Neural progenitor cell (in vitro differentiated cells): ENCODE measurements at regions not wholly inside any gene's neighbourhood (a gene's known extent, or its start where the extent isn't known, plus 50 kb on each side); places are given as distances from the start of the nearest gene placed in this dataset.

Source experiments
- DNase-seq: peaks from one replicate; pipeline ENCODE4 v3.0.0-alpha.2; 2016; ENCODE audit warnings: low spot score
- H2AFZ ChIP-seq: fragments of 200-600 bp; sonication (generic); replicated peaks from 2 replicates; pipeline ENCODE4 v1.6.1; 2016; ENCODE audit warnings: antibody characterized with exemption
- H3F3A ChIP-seq: fragments of 200-600 bp; sonication (generic); 2 replicates; pipeline ENCODE4 v1.6.1; 2016; ENCODE audit warnings: antibody characterized with exemption, low read depth
- H3K27ac ChIP-seq: fragments of 200-600 bp; sonication (generic); 2 replicates; pipeline ENCODE4 v1.5.1; 2016; ENCODE audit warnings: mild to moderate bottlenecking
- H3K27me3 ChIP-seq: fragments of 200-600 bp; sonication (generic); 2 replicates; pipeline ENCODE4 v1.6.1; 2016; ENCODE audit warnings: mild to moderate bottlenecking, moderate library complexity
- H3K36me3 ChIP-seq: fragments of 200-600 bp; sonication (generic); 2 replicates; pipeline ENCODE4 v1.5.1; 2016
- H3K4me1 ChIP-seq: fragments of 200-600 bp; sonication (generic); 2 replicates; pipeline ENCODE4 v1.6.1; 2016; ENCODE audit warnings: mixed run types
- H3K4me2 ChIP-seq: fragments of 200-600 bp; sonication (generic); 2 replicates; pipeline ENCODE4 v1.6.1; 2016
- H3K4me3 ChIP-seq: fragments of 200-600 bp; sonication (generic); 2 replicates; pipeline ENCODE4 v1.5.1; 2016
- H3K79me2 ChIP-seq: fragments of 200-600 bp; sonication (generic); 2 replicates; pipeline ENCODE4 v1.6.1; 2016; ENCODE audit warnings: low read depth
- H3K9ac ChIP-seq: fragments of 200-600 bp; sonication (generic); 2 replicates; pipeline ENCODE4 v1.6.1; 2016
- H3K9me3 ChIP-seq: fragments of 200-600 bp; sonication (generic); 2 replicates; pipeline ENCODE4 v1.5.1; 2016; ENCODE audit warnings: low read depth
- H4K20me1 ChIP-seq: fragments of 200-600 bp; sonication (generic); 2 replicates; pipeline ENCODE4 v1.6.1; 2016; ENCODE audit warnings: low read depth
- H3K27ac Mint-ChIP-seq: 3 replicates; pipeline ENCODE4 v1.8.0; 2021; ENCODE audit warnings: mixed read lengths
- H3K27me3 Mint-ChIP-seq: 2 replicates; pipeline ENCODE4 v1.8.0; 2022; ENCODE audit warnings: low read depth, mild to moderate bottlenecking, inconsistent platforms, moderate library complexity, mixed read lengths; ENCODE audit not compliant: insufficient read depth
- H3K36me3 Mint-ChIP-seq: 3 replicates; pipeline ENCODE4 v1.8.0; 2021; ENCODE audit warnings: mixed read lengths
- H3K4me1 Mint-ChIP-seq: 3 replicates; pipeline ENCODE4 v1.8.0; 2021; ENCODE audit warnings: mixed read lengths
- H3K4me3 Mint-ChIP-seq: 3 replicates; pipeline ENCODE4 v1.8.0; 2021; ENCODE audit warnings: mild to moderate bottlenecking, moderate library complexity, mixed read lengths
- H3K9me3 Mint-ChIP-seq: 3 replicates; pipeline ENCODE4 v1.8.0; 2020; ENCODE audit warnings: mixed read lengths
- EZH2 ChIP-seq: fragments of 200-600 bp; sonication (generic); IDR thresholded peaks from 2 replicates; pipeline ENCODE4 v1.6.1; 2017; ENCODE audit warnings: antibody characterized with exemption, mild to moderate bottlenecking, moderate library complexity
- EZH2phosphoT487 ChIP-seq: fragments of 200-600 bp; sonication (generic); IDR thresholded peaks from 2 replicates; pipeline ENCODE4 v1.6.1; 2017; ENCODE audit warnings: antibody characterized with exemption
- TF ChIP-seq, protein P1 (sequence below): fragments of 200-600 bp; sonication (generic); IDR thresholded peaks from 2 replicates; pipeline ENCODE4 v1.5.1; 2017; ENCODE audit warnings: antibody characterized with exemption, mild to moderate bottlenecking

DNA sequence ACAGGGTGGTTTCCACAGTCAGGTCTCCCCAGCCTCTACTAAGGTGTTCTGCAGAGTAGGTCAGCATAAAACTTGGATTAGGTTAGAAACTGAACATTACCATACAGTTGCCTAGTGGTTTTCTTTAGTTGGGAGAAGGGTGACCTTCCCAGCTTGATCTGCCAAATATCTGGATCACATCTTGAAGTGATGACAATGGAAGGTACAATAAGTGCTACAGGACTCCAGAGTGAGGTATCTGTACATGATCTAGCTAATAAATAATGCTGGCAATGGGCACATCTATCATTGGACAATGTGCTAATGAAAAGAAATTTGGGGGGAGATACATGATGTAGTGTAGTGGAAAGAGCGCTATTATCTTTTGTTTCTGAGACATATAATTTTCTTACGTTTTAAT is 54.6 kb upstream of the ACVR1 start:
- Histone ChIP-seq H3K27me3 (peaks cover 66% of the 10 kb centered on the region), H3K4me1 (peaks cover 30% of the 10 kb centered on the region), H3K36me3 (no peaks in the 10 kb centered on the region), H3F3A (peaks cover 23% of the 10 kb centered on the region), H2AFZ (no peak overlapping the region), H3K4me3 (no peak overlapping the region), H3K27ac (no peak overlapping the region), H3K4me2 (no peak overlapping the region), H4K20me1 (peaks cover 20% of the 10 kb centered on the region), H3K9ac (no peak overlapping the region), H3K9me3 (no peaks in the 10 kb centered on the region), H3K79me2 (no peaks in the 10 kb centered on the region)
- Mint-ChIP-seq H3K9me3 (peaks cover 20% of the 10 kb centered on the region), H3K27ac (no peak overlapping the region), H3K4me3 (no peak overlapping the region), H3K27me3 (peaks cover 35% of the 10 kb centered on the region), H3K36me3 (peaks cover 5% of the 10 kb centered on the region), H3K4me1 (peaks cover 26% of the 10 kb centered on the region)
- TF ChIP-seq EZH2 (no peak), EZH2phosphoT487 (no peak)
- TF ChIP-seq, protein P1, sequence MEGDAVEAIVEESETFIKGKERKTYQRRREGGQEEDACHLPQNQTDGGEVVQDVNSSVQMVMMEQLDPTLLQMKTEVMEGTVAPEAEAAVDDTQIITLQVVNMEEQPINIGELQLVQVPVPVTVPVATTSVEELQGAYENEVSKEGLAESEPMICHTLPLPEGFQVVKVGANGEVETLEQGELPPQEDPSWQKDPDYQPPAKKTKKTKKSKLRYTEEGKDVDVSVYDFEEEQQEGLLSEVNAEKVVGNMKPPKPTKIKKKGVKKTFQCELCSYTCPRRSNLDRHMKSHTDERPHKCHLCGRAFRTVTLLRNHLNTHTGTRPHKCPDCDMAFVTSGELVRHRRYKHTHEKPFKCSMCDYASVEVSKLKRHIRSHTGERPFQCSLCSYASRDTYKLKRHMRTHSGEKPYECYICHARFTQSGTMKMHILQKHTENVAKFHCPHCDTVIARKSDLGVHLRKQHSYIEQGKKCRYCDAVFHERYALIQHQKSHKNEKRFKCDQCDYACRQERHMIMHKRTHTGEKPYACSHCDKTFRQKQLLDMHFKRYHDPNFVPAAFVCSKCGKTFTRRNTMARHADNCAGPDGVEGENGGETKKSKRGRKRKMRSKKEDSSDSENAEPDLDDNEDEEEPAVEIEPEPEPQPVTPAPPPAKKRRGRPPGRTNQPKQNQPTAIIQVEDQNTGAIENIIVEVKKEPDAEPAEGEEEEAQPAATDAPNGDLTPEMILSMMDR = no peak
- no peak for DNase-seq

DNA sequence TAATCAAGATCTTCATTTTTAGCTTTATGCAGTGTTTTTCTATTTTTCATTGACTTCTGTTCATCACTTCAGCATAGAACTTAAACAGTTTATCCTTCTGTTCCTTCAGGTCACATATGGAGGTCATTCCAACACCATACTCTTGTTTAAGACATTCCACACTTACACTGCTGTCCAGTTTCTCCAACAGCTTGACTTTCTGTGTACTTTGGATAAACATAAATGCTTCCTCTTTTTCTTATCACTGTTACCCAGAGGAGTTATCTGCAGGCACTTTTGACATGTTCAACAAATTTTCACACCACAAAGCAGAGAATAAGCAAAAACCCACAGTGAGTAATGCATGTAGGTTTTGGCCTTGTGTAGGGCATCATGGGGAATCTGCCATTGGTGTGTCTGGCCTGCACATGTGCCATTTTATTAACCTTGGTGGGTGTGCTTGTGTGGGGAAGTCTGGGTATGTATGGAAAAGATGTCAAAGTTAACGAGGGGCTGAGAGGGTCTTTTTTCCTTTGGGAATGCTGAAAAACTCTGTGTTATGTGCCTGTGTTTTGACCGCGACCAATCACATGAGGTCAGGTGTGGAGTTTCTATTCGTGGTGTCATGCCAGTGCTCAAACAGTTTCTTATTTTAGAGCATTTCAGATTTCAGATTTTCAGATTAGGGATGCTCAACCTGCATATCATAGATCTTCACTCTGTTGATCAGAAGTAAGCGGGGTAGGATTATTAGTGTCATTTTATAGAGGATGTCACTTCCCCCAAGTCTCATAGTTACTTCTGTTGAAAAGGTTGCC is 53.9 kb upstream of the ACVR1 start:
- no peak for DNase-seq
- Histone ChIP-seq H3F3A (peaks cover 23% of the 10 kb centered on the region), H4K20me1 (peaks cover 20% of the 10 kb centered on the region), H3K4me2 (no peak overlapping the region), H2AFZ (no peak overlapping the region), H3K4me3 (no peak overlapping the region), H3K4me1 (peaks cover 30% of the 10 kb centered on the region), H3K27me3 (peaks cover 60% of the 10 kb centered on the region), H3K36me3 (no peaks in the 10 kb centered on the region), H3K9me3 (no peaks in the 10 kb centered on the region), H3K79me2 (no peaks in the 10 kb centered on the region), H3K27ac (no peak overlapping the region), H3K9ac (no peak overlapping the region)
- Mint-ChIP-seq H3K27ac (no peak overlapping the region), H3K4me3 (no peak overlapping the region), H3K9me3 (peaks cover 20% of the 10 kb centered on the region), H3K4me1 (peaks cover 26% of the 10 kb centered on the region), H3K27me3 (peaks cover 30% of the 10 kb centered on the region), H3K36me3 (peaks cover 5% of the 10 kb centered on the region)
- TF ChIP-seq EZH2 (no peak), EZH2phosphoT487 (no peak)
- TF ChIP-seq, protein P1 = no peak

DNA sequence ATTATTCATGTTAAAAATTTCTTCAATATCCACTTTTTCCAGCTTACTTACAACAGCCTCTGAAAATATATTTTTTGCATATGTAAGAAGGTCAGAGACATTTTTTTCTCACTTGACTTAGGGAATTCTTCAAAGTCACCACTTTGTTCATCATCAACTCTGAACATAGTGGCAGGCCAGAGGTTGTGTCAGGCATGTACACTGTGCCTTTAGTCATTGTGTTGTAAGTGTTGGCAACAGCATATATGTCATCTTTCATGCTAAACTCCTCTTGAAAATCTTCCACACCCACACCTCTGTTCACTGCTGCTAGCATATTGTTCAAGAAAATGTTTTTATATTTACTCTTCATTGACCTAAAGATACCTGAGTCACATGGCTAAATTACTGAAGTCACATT is 52.2 kb upstream of the ACVR1 start:
- peaks cover 20% of the 10 kb centered on the region for H3K27me3 Mint-ChIP-seq
- H3K27me3 ChIP-seq = peaks cover 43% of the 10 kb centered on the region

More for the DNA sequence above, 52.2 kb upstream of the ACVR1 start:
- Histone ChIP-seq H3K79me2 (no peaks in the 10 kb centered on the region), H3K36me3 (no peaks in the 10 kb centered on the region), H3K4me3 (no peak overlapping the region), H4K20me1 (peaks cover 13% of the 10 kb centered on the region), H2AFZ (no peak overlapping the region), H3K9me3 (no peaks in the 10 kb centered on the region), H3K27ac (no peak overlapping the region), H3F3A (peaks cover 14% of the 10 kb centered on the region), H3K9ac (no peak overlapping the region), H3K4me1 (peaks cover 19% of the 10 kb centered on the region), H3K4me2 (no peak overlapping the region)
- Mint-ChIP-seq H3K4me1 (peaks cover 20% of the 10 kb centered on the region), H3K36me3 (peaks cover 5% of the 10 kb centered on the region), H3K27ac (no peak overlapping the region), H3K9me3 (peaks cover 15% of the 10 kb centered on the region), H3K4me3 (no peak overlapping the region)
- TF ChIP-seq EZH2phosphoT487 = no peak
- TF ChIP-seq EZH2 = no peak
- TF ChIP-seq, protein P1 = no peak
- no peak for DNase-seq
